ENCODE measurements at regions not wholly inside any gene's neighbourhood (a gene's known extent, or its start where the extent isn't known, plus 50 kb on each side); places are given as distances from the start of the nearest gene placed in this dataset.

DNA sequence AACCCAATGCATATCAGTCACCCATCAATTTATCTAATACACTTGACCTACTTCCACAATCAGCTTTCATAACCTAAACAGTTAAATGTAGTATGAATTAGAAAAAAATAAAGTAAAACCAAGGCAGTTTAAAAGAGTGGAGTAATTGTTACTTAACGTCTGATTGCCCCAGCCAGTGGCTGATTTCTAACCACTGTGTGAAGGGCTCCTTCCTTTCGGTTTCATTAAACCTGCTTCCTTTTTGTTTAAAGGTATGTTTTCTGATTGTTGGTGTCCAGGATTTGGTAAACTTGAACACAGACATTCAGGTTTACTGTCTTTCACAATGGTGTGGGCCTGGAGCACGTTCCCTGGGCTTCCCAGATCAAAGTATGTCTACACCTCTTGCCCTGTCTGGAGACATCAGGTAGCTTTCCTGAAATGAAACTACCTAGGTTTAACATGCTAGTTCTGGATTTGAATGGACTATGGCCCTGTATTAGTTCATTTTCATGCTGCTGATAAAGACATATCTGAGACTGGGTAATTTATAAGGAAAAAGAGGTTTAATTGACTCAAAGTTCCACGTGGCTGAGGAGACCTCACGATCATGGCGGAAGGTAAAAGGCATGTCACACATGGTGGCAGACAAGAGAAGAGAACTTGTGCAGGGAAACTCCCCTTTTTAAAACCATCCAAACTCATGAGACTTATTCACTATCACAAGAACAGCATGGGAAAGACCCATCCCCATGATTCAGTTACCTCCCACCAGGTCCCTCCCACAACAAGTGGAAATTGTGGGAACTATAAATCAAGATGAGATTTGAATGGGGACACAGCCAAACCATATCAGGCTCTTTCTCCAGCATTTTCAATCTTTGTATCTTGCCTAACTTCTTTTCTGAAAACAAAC lies 605.2 kb upstream of the ID2 start:
- Mint-ChIP-seq H3K4me3 (no peak overlapping the region), H3K4me1 (ENCODE audit: low read depth) (peaks cover 7% of the 10 kb centered on the region), H3K27me3 (ENCODE audit: low read depth) (no peaks in the 10 kb centered on the region), H3K27ac (no peak overlapping the region), H3K9me3 (peaks cover 12% of the 10 kb centered on the region), H3K36me3 (ENCODE audit: low read depth) (peaks cover 6% of the 10 kb centered on the region)
- CTCF ChIA-PET = no interaction called here
- no peak for DNase-seq
- intact Hi-C loops (cut with micrococcal nuclease) = no loop called here

GRCh38 chr2:8078705-8079104 lies 603.2 kb upstream of the ID2 start:
- DNase-seq = no peak
- H3K36me3 Mint-ChIP-seq (ENCODE audit: low read depth) = peaks cover 6% of the 10 kb centered on the region
- intact Hi-C loops (cut with micrococcal nuclease) = no loop called here
- CTCF ChIA-PET = interaction anchor here (0.5 to 0.7 kb wide), 2 partner anchors 13 to 166 kb away, joined by 3 read pairs; no protein-coding TSS in a partner anchor
- no peaks in the 10 kb centered on the region for H3K27me3 Mint-ChIP-seq (ENCODE audit: low read depth)
- H3K4me1 Mint-ChIP-seq (ENCODE audit: low read depth) = peaks cover 7% of the 10 kb centered on the region
- H3K9me3 Mint-ChIP-seq = peaks cover 12% of the 10 kb centered on the region
- no peak overlapping the region for H3K4me3 Mint-ChIP-seq
- H3K27ac Mint-ChIP-seq = no peak overlapping the region

DNA sequence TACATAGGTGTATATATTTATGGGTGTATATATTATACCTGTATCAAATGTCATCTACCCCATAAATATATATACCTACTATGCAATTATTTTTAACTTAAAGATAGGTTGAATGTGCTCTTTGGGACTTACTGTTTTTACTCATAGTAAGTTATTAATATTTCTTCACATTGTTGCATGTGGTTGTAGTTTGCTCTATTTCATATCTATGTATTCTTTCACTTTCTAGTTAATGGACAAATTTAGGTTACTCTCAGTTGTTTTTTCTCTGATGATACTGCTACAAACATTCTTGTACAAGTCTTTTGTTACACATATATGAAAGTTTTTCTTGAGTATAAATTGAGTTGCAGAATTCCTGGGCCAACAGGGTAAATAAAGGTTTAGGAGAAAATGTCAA lies 601.8 kb upstream of the ID2 start:
- intact Hi-C loops (cut with micrococcal nuclease) = no loop called here
- H3K36me3 Mint-ChIP-seq (ENCODE audit: low read depth) = peaks cover 6% of the 10 kb centered on the region
- H3K27ac Mint-ChIP-seq = no peak overlapping the region
- peaks cover 12% of the 10 kb centered on the region for H3K9me3 Mint-ChIP-seq
- H3K4me1 Mint-ChIP-seq (ENCODE audit: low read depth) = peaks cover 7% of the 10 kb centered on the region
- H3K4me3 Mint-ChIP-seq = no peak overlapping the region
- peaks cover 2% of the 10 kb centered on the region for H3K27me3 Mint-ChIP-seq (ENCODE audit: low read depth)
- DNase-seq = no peak
- CTCF ChIA-PET = no interaction called here

DNA sequence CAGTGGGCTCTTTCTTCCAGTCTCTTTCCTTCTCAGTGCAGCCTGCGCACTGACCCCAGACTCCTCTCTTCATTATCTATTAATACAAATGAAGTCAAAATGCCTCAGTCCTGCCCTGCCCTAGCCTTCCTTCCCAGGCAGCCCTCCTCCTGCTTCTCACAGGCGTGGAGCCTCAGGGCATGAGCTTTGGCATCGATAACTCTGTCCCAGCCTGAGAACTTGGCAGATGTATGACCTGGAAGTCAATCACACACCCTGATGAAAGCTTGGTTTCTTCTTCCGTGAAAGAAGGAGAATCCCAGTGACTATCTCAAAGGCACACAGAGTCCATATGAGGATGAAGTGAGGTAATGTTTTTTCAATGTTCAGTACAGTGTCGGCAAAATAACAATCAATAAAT lies 600.7 kb upstream of the ID2 start:
- peaks cover 12% of the 10 kb centered on the region for H3K9me3 Mint-ChIP-seq
- peaks cover 6% of the 10 kb centered on the region for H3K36me3 Mint-ChIP-seq (ENCODE audit: low read depth)
- CTCF ChIA-PET = no interaction called here
- intact Hi-C loops (cut with micrococcal nuclease) = no loop called here
- H3K4me1 Mint-ChIP-seq (ENCODE audit: low read depth) = peaks cover 7% of the 10 kb centered on the region
- DNase-seq = no peak
- no peak overlapping the region for H3K4me3 Mint-ChIP-seq
- H3K27me3 Mint-ChIP-seq (ENCODE audit: low read depth) = peaks cover 2% of the 10 kb centered on the region
- H3K27ac Mint-ChIP-seq = no peak overlapping the region

GRCh38 chr2:8082840-8083239 lies 599.0 kb upstream of the ID2 start:
- Mint-ChIP-seq H3K4me1 (ENCODE audit: low read depth) (no peaks in the 10 kb centered on the region), H3K4me3 (no peak overlapping the region), H3K27ac (no peak overlapping the region), H3K9me3 (peaks cover 3% of the 10 kb centered on the region), H3K27me3 (ENCODE audit: low read depth) (peaks cover 2% of the 10 kb centered on the region), H3K36me3 (ENCODE audit: low read depth) (no peaks in the 10 kb centered on the region)
- intact Hi-C loops (cut with micrococcal nuclease) = no loop called here
- DNase-seq = no peak
- CTCF ChIA-PET = interaction anchor here (0.8 kb wide), 1 partner anchor 8 kb away, joined by 3 read pairs; no protein-coding TSS in a partner anchor

- H3K4me1 Mint-ChIP-seq (ENCODE audit: low read depth) = no peaks in the 10 kb centered on the region
- H3K36me3 Mint-ChIP-seq (ENCODE audit: low read depth) = no peaks in the 10 kb centered on the region
- H3K4me3 Mint-ChIP-seq = no peak overlapping the region
- no peaks in the 10 kb centered on the region for H3K9me3 Mint-ChIP-seq
- no peak overlapping the region for H3K27ac Mint-ChIP-seq
- intact Hi-C loops (cut with micrococcal nuclease) = no loop called here
- CTCF ChIA-PET = interaction anchor here (1.1 kb wide), 1 partner anchor 16 kb away, joined by 3 read pairs; no protein-coding TSS in a partner anchor
- DNase-seq = no peak
- peaks cover 2% of the 10 kb centered on the region for H3K27me3 Mint-ChIP-seq (ENCODE audit: low read depth)
Measured at GRCh38 chr2:8086357-8086756, 595.5 kb upstream of the ID2 start.

DNA sequence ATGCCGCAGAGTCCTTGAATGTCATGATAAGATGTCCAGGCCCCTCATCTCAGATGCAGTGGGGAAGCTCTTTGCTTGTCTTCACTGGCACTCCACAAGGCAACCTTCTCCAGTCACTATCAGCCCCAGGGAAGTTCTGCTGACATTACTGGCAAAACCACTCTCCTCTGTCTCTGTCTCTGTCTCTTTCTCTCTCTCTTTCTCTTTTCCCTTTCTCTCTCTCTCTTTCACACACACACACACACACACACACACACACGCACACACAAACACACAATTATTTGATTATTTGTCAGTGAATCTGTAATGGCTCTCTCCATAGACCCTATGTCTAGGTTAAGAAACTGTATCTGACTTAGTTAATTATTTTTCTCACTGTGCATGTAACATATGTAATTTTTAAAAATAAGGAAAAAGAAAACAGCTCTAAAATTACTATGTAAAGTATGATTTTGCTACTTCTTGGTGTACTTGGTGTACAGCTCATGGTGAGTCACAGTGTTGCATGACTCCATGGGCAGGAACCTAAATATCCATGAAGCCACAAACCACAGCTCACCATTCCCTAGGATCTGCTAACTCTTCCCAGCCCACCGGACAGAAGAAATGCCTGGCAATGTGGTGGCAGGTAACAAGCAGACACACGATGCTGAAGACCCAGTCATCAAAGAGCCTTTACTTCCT lies 594.9 kb upstream of the ID2 start:
- H3K4me1 Mint-ChIP-seq (ENCODE audit: low read depth) = no peaks in the 10 kb centered on the region
- intact Hi-C loops (cut with micrococcal nuclease) = no loop called here
- CTCF ChIA-PET = no interaction called here
- no peak overlapping the region for H3K4me3 Mint-ChIP-seq
- DNase-seq = no peak
- H3K27ac Mint-ChIP-seq = no peak overlapping the region
- no peaks in the 10 kb centered on the region for H3K9me3 Mint-ChIP-seq
- H3K36me3 Mint-ChIP-seq (ENCODE audit: low read depth) = no peaks in the 10 kb centered on the region
- peaks cover 2% of the 10 kb centered on the region for H3K27me3 Mint-ChIP-seq (ENCODE audit: low read depth)

DNA sequence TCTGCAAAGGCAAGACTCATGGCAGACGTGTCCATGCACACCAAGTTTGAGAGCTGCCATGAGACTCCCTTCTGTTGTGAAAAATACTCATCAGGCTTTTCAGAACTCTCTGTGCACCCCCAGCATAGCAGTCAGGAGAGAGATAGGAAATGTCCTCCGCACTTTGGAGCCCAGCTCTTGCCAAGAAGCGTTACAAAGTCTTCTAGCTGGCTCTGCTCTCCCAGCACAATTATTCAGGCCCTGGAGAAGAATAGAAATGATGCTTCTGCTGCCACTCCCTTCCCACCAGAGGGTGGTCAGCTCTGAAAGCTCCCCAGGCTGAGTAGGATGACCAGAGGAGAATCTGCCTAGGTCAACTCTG lies 594.4 kb upstream of the ID2 start:
- H3K36me3 Mint-ChIP-seq (ENCODE audit: low read depth) = no peaks in the 10 kb centered on the region
- CTCF ChIA-PET = no interaction called here
- peaks cover 2% of the 10 kb centered on the region for H3K27me3 Mint-ChIP-seq (ENCODE audit: low read depth)
- no peaks in the 10 kb centered on the region for H3K4me1 Mint-ChIP-seq (ENCODE audit: low read depth)
- intact Hi-C loops (cut with micrococcal nuclease) = no loop called here
- no peak overlapping the region for H3K27ac Mint-ChIP-seq
- no peak overlapping the region for H3K4me3 Mint-ChIP-seq
- DNase-seq = no peak
- no peaks in the 10 kb centered on the region for H3K9me3 Mint-ChIP-seq

- H3K4me3 Mint-ChIP-seq = no peak overlapping the region
- no peaks in the 10 kb centered on the region for H3K9me3 Mint-ChIP-seq
- no peak for DNase-seq
- no peak overlapping the region for H3K27ac Mint-ChIP-seq
- peaks cover 2% of the 10 kb centered on the region for H3K27me3 Mint-ChIP-seq (ENCODE audit: low read depth)
- H3K4me1 Mint-ChIP-seq (ENCODE audit: low read depth) = no peaks in the 10 kb centered on the region
- no peaks in the 10 kb centered on the region for H3K36me3 Mint-ChIP-seq (ENCODE audit: low read depth)
- intact Hi-C loops (cut with micrococcal nuclease) = no loop called here
- CTCF ChIA-PET = no interaction called here
Measured at GRCh38 chr2:8088810-8089209, 593.0 kb upstream of the ID2 start.

GRCh38 chr2:8089596-8089995 lies 592.3 kb upstream of the ID2 start:
- no peaks in the 10 kb centered on the region for H3K4me1 Mint-ChIP-seq (ENCODE audit: low read depth)
- no peaks in the 10 kb centered on the region for H3K36me3 Mint-ChIP-seq (ENCODE audit: low read depth)
- H3K4me3 Mint-ChIP-seq = no peak overlapping the region
- no peaks in the 10 kb centered on the region for H3K9me3 Mint-ChIP-seq
- intact Hi-C loops (cut with micrococcal nuclease) = no loop called here
- H3K27me3 Mint-ChIP-seq (ENCODE audit: low read depth) = peaks cover 2% of the 10 kb centered on the region
- no peak overlapping the region for H3K27ac Mint-ChIP-seq
- CTCF ChIA-PET = no interaction called here
- no peak for DNase-seq

GRCh38 chr2:8090748-8091700 lies 590.8 kb upstream of the ID2 start:
- DNase-seq = peak; percentile 85
- Mint-ChIP-seq H3K9me3 (no peaks in the 10 kb centered on the region), H3K36me3 (ENCODE audit: low read depth) (no peaks in the 10 kb centered on the region), H3K4me3 (no peak overlapping the region), H3K27ac (no peak overlapping the region), H3K27me3 (ENCODE audit: low read depth) (no peaks in the 10 kb centered on the region), H3K4me1 (ENCODE audit: low read depth) (no peaks in the 10 kb centered on the region)
- intact Hi-C loops (cut with micrococcal nuclease) = loop anchor here (1.0 kb wide), 2 partner anchors 64 to 243 kb away; no protein-coding TSS in a partner anchor
- CTCF ChIA-PET = interaction anchor here (0.8 to 1.1 kb wide), 2 partner anchors 8 to 10 kb away, joined by 3 read pairs; no protein-coding TSS in a partner anchor

- Mint-ChIP-seq H3K9me3 (no peaks in the 10 kb centered on the region), H3K27me3 (ENCODE audit: low read depth) (no peaks in the 10 kb centered on the region), H3K4me3 (no peak overlapping the region), H3K4me1 (ENCODE audit: low read depth) (no peaks in the 10 kb centered on the region), H3K36me3 (ENCODE audit: low read depth) (no peaks in the 10 kb centered on the region), H3K27ac (no peak overlapping the region)
- no peak for DNase-seq
- CTCF ChIA-PET = no interaction called here
- intact Hi-C loops (cut with micrococcal nuclease) = no loop called here
Measured at GRCh38 chr2:8094526-8094925, 587.3 kb upstream of the ID2 start.

All from activated naive CD4-positive, alpha-beta T cell treated with anti-CD3 and anti-CD28 coated beads for 36 hours (primary cell).